ENCODE measurements at regions not wholly inside any gene's neighbourhood (a gene's known extent, or its start where the extent isn't known, plus 50 kb on each side); places are given as distances from the start of the nearest gene placed in this dataset.

- H3K27ac ChIP-seq, result no peak overlapping the region
- no peak for TF ChIP-seq CTCF (conservative IDR thresholded peaks at IDR 0.05)
These were observed 229.4 kb upstream of the GALNTL6 start for GRCh38 chr4:171583790-171584189.

GRCh38 chr4:171582961-171583581 is 230.1 kb upstream of the GALNTL6 start:
- TF ChIP-seq CTCF (conservative IDR thresholded peaks at IDR 0.05), result no peak
- H3K27ac ChIP-seq, result no peak overlapping the region

GRCh38 chr4:171573181-171573580 is 240.0 kb upstream of the GALNTL6 start:
- no peak for TF ChIP-seq CTCF (conservative IDR thresholded peaks at IDR 0.05)
- no peak overlapping the region for H3K27ac ChIP-seq

- TF ChIP-seq CTCF (conservative IDR thresholded peaks at IDR 0.05), result no peak
- no peak overlapping the region for H3K27ac ChIP-seq
These were observed 247.9 kb upstream of the GALNTL6 start for GRCh38 chr4:171565130-171565788.

- TF ChIP-seq CTCF (conservative IDR thresholded peaks at IDR 0.05), result no peak
- H3K27ac ChIP-seq, result no peak overlapping the region
These were observed 251.8 kb upstream of the GALNTL6 start for GRCh38 chr4:171561419-171561818.

GRCh38 chr4:171553961-171554360 is 259.2 kb upstream of the GALNTL6 start:
- no peak for TF ChIP-seq CTCF (conservative IDR thresholded peaks at IDR 0.05)
- no peak overlapping the region for H3K27ac ChIP-seq

- TF ChIP-seq CTCF (conservative IDR thresholded peaks at IDR 0.05), result no peak
- no peak overlapping the region for H3K27ac ChIP-seq
These were observed 270.6 kb upstream of the GALNTL6 start for GRCh38 chr4:171542640-171543039.
